Transverse colon (tissue), 4 donors: ENCODE measurements at regions not wholly inside any gene's neighbourhood (a gene's known extent, or its start where the extent isn't known, plus 50 kb on each side); places are given as distances from the start of the nearest gene placed in this dataset.

Experiments used
- POLR2A ChIP-seq: fragments of 450-650 bp; IDR thresholded peaks from one replicate; pipeline ENCODE4 v1.6.1; 2016; ENCODE audit warnings: antibody characterized with exemption, mild to moderate bottlenecking, moderate library complexity
- POLR2AphosphoS5 ChIP-seq, 3 donors: sonication (generic); formaldehyde crosslinking; IDR thresholded peaks; one replicate each; pipeline ENCODE4 v1.6.1; 2016; ENCODE audit warnings: antibody characterized with exemption in 3 of 3
- TF ChIP-seq, protein P1 (sequence below), 5 experiments: fragments of 200-600 bp in 3 of 5; fragments of 450-650 bp in 2 of 5; sonication (generic) in 3 of 5; IDR thresholded peaks; 1 replicate in 2 of 5; 2 replicates in 3 of 5; pipeline ENCODE4 v1.5.1; 2016 to 2017; ENCODE audit warnings: antibody characterized with exemption in 5 of 5, inconsistent platforms in 3 of 5, mild to moderate bottlenecking in 2 of 5, moderate library complexity in 1 of 5

DNA sequence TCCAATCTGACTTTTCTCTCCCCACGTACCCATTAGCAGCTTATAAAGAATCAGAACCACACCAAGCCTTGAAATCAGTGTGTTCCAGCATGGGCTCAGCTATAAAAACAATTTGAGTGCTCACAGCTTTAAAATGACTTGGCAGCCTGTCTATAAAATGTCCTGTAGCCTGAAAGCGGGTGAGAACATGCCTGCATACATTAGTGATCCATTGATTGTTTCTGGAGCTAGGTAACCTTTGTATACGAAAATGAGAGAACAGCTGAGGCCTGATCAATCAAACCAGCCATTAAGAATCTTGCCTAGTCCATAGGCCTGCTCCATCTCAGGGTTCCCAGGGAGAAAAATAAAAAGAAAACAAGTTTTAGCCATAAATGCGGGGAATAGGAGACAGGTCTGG, 245.8 kb upstream of the SULF2 start:
- TF ChIP-seq POLR2A (no peak), POLR2AphosphoS5 (IDR thresholded peaks at IDR 0.05) (no peak)
- TF ChIP-seq, protein P1, sequence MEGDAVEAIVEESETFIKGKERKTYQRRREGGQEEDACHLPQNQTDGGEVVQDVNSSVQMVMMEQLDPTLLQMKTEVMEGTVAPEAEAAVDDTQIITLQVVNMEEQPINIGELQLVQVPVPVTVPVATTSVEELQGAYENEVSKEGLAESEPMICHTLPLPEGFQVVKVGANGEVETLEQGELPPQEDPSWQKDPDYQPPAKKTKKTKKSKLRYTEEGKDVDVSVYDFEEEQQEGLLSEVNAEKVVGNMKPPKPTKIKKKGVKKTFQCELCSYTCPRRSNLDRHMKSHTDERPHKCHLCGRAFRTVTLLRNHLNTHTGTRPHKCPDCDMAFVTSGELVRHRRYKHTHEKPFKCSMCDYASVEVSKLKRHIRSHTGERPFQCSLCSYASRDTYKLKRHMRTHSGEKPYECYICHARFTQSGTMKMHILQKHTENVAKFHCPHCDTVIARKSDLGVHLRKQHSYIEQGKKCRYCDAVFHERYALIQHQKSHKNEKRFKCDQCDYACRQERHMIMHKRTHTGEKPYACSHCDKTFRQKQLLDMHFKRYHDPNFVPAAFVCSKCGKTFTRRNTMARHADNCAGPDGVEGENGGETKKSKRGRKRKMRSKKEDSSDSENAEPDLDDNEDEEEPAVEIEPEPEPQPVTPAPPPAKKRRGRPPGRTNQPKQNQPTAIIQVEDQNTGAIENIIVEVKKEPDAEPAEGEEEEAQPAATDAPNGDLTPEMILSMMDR (IDR thresholded peaks at IDR 0.05) = no peak
